Skeletal muscle satellite cell (primary cell): ENCODE measurements at regions not wholly inside any gene's neighbourhood (a gene's known extent, or its start where the extent isn't known, plus 50 kb on each side); places are given as distances from the start of the nearest gene placed in this dataset. TPM values are rescaled to one million over a fixed set of nuclear protein-coding genes. Genes with fewer than 3 reads are reported as not detected.

Experiments
- H3K27me3 ChIP-seq: 2 replicates; pipeline ENCODE4 v1.7.0; 2013; ENCODE audit warnings: low read length; ENCODE audit not compliant: control insufficient read depth, insufficient read depth
- H3K36me3 ChIP-seq: 2 replicates; pipeline ENCODE4 v1.7.0; 2013; ENCODE audit warnings: mild to moderate bottlenecking, control low read depth, low read length; ENCODE audit not compliant: insufficient read depth
- H3K4me1 ChIP-seq: 2 replicates; pipeline ENCODE4 v1.7.0; 2013; ENCODE audit warnings: low read length; ENCODE audit not compliant: control insufficient read depth, insufficient read depth
- H3K4me2 ChIP-seq: 2 replicates; pipeline ENCODE4 v1.7.0; 2013; ENCODE audit warnings: mild to moderate bottlenecking, low read length
- H3K4me3 ChIP-seq: 2 replicates; pipeline ENCODE4 v1.7.0; 2013; ENCODE audit warnings: low read length
- H3K9ac ChIP-seq: 2 replicates; pipeline ENCODE4 v1.7.0; 2013; ENCODE audit warnings: mild to moderate bottlenecking, low read depth, low read length, moderate library complexity
- H3K9me3 ChIP-seq: replicated peaks from 2 replicates; pipeline ENCODE4 v1.7.0; 2013; ENCODE audit warnings: mild to moderate bottlenecking, control low read depth, low read length
- small RNA-seq: library from RNA; depleted of rRNA; stranded (forward); fragments of <200 nt; gene quantifications from one replicate; pipeline ENCODE3, GENCODE V24; 2012

- H3K9ac ChIP-seq = no peak overlapping the region
- H3K27me3 ChIP-seq = no peaks in the 10 kb centered on the region
- H3K9me3 ChIP-seq = no peaks in the 10 kb centered on the region
- H3K4me3 ChIP-seq = no peak overlapping the region
- no peak overlapping the region for H3K4me2 ChIP-seq
- no peaks in the 10 kb centered on the region for H3K36me3 ChIP-seq
- H3K4me1 ChIP-seq = no peaks in the 10 kb centered on the region
Observed at GRCh38 chr13:91284335-91284734, 63.2 kb upstream of the MIR17HG start.

- Histone ChIP-seq H3K9ac (no peak overlapping the region), H3K27me3 (no peaks in the 10 kb centered on the region), H3K4me3 (no peak overlapping the region), H3K4me2 (no peak overlapping the region), H3K9me3 (no peaks in the 10 kb centered on the region), H3K36me3 (no peaks in the 10 kb centered on the region), H3K4me1 (no peaks in the 10 kb centered on the region)
Observed at GRCh38 chr13:91286317-91286716, 61.2 kb upstream of the MIR17HG start.

- no peaks in the 10 kb centered on the region for H3K36me3 ChIP-seq
- H3K9ac ChIP-seq = no peak overlapping the region
- H3K9me3 ChIP-seq = no peaks in the 10 kb centered on the region
- H3K4me2 ChIP-seq = no peak overlapping the region
- H3K4me3 ChIP-seq = no peak overlapping the region
- H3K4me1 ChIP-seq = no peaks in the 10 kb centered on the region
- no peaks in the 10 kb centered on the region for H3K27me3 ChIP-seq
Observed at GRCh38 chr13:91291078-91291477, 56.4 kb upstream of the MIR17HG start.

- H3K27me3 ChIP-seq = no peaks in the 10 kb centered on the region
Observed at GRCh38 chr13:91292630-91293221, 54.8 kb upstream of the MIR17HG start.

GRCh38 chr13:91295712-91296410, 51.6 kb upstream of the MIR17HG start:
- Histone ChIP-seq H3K9me3 (no peaks in the 10 kb centered on the region), H3K36me3 (no peaks in the 10 kb centered on the region), H3K9ac (no peak overlapping the region), H3K27me3 (no peaks in the 10 kb centered on the region), H3K4me2 (no peak overlapping the region), H3K4me1 (no peaks in the 10 kb centered on the region), H3K4me3 (no peak overlapping the region)

More at GRCh38 chr13:91292630-91293221, 54.8 kb upstream of the MIR17HG start:
- no peaks in the 10 kb centered on the region for H3K4me1 ChIP-seq
- H3K9me3 ChIP-seq = no peaks in the 10 kb centered on the region
- H3K9ac ChIP-seq = no peak overlapping the region
- H3K4me2 ChIP-seq = no peak overlapping the region
- H3K4me3 ChIP-seq = no peak overlapping the region
- no peaks in the 10 kb centered on the region for H3K36me3 ChIP-seq

GRCh38 chr13:91297503-91297902, 50.0 kb upstream of the MIR17HG start:
- Histone ChIP-seq H3K4me3 (no peak overlapping the region), H3K9ac (no peak overlapping the region), H3K9me3 (no peaks in the 10 kb centered on the region), H3K4me2 (no peak overlapping the region), H3K27me3 (no peaks in the 10 kb centered on the region), H3K36me3 (no peaks in the 10 kb centered on the region), H3K4me1 (no peaks in the 10 kb centered on the region)

Small RNA genes lying in the stretch of these regions (small RNA-seq; reads per million reads assigned to genes)
- gene AL445647.2 = not detected
- not detected for gene BRK1P2
- not detected for gene RF00212
- gene RNA5SP34 = not detected
- gene RNU6-75P = not detected
